Neural crest cell (in vitro differentiated cells): ENCODE measurements at regions not wholly inside any gene's neighbourhood (a gene's known extent, or its start where the extent isn't known, plus 50 kb on each side); places are given as distances from the start of the nearest gene placed in this dataset.

Experiments
- DNase-seq: peaks from one replicate; pipeline ENCODE4 v3.0.0; 2021; ENCODE audit warnings: low read depth, mixed read lengths, low spot score
- H3K27ac Mint-ChIP-seq: one replicate; pipeline ENCODE4 v1.8.0; 2021; ENCODE audit warnings: mild to moderate bottlenecking, mixed read lengths; ENCODE audit not compliant: unreplicated experiment
- H3K27me3 Mint-ChIP-seq: 2 replicates; pipeline ENCODE4 v1.8.0; 2021; ENCODE audit warnings: low read depth, mild to moderate bottlenecking, mixed read lengths
- H3K36me3 Mint-ChIP-seq: 2 replicates; pipeline ENCODE4 v1.8.0; 2021; ENCODE audit warnings: low read depth, mild to moderate bottlenecking, mixed read lengths
- H3K4me1 Mint-ChIP-seq: 2 replicates; pipeline ENCODE4 v1.8.0; 2021; ENCODE audit warnings: mixed read lengths
- H3K4me3 Mint-ChIP-seq: one replicate; pipeline ENCODE4 v1.8.0; 2021; ENCODE audit warnings: mild to moderate bottlenecking, mixed read lengths
- H3K9me3 Mint-ChIP-seq: 2 replicates; pipeline ENCODE4 v1.8.0; 2021; ENCODE audit warnings: mixed read lengths
- CTCF ChIP-seq: fragments of 200-600 bp; sonication (generic); conservative IDR thresholded peaks from 2 replicates; pipeline ENCODE4 v1.5.0; 2021; ENCODE audit warnings: antibody characterized with exemption, mild to moderate bottlenecking

DNA sequence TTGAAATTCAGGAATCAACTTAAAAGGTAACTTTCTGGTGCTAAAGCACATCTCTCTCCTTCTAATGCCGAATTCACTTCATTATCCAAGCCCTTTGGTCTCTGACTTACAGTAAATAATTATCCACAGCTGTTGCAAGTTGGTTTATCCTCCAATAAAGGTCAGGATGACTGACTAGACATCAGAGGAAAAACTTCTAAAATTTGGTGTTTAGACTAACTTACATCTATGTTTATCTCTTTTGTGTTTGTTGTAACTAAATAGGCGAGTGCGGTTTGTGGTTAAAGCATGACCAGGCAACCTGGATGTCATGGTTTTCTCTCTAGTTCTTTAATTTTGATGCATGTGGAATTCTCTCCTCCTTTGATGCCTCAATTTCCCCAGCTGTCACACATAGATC lies 237.4 kb upstream of the LRTM1 start:
- no peak overlapping the region for H3K27ac Mint-ChIP-seq
- H3K9me3 Mint-ChIP-seq, result peaks cover 9% of the 10 kb centered on the region
- no peak overlapping the region for H3K4me3 Mint-ChIP-seq
- no peak for TF ChIP-seq CTCF
- H3K4me1 Mint-ChIP-seq, result peaks cover 16% of the 10 kb centered on the region
- no peak for DNase-seq
- H3K27me3 Mint-ChIP-seq, result no peaks in the 10 kb centered on the region
- H3K36me3 Mint-ChIP-seq, result no peaks in the 10 kb centered on the region

DNA sequence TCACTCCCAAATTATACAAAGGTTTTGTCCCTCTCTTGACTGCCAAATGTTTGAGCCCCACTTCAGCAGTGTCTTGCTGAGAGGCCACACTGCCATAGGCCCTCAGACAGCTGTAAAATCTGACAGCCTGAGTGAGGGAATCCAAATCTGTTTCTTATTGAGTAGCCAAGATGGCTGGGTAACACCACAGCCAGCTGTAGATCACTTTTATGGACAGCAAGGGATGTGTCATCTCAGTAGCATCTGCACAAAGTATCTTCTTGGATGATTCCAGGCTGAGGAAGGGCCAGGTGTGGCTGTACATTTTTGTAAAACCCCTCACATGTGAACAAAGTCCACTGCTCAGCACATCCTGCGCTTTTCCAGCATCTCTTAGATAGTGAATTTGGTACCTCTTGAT lies 237.0 kb upstream of the LRTM1 start:
- H3K36me3 Mint-ChIP-seq, result no peaks in the 10 kb centered on the region
- H3K4me1 Mint-ChIP-seq, result peaks cover 12% of the 10 kb centered on the region
- no peak for DNase-seq
- H3K27ac Mint-ChIP-seq, result no peak overlapping the region
- H3K27me3 Mint-ChIP-seq, result no peaks in the 10 kb centered on the region
- no peak overlapping the region for H3K4me3 Mint-ChIP-seq
- H3K9me3 Mint-ChIP-seq, result peaks cover 9% of the 10 kb centered on the region
- no peak for TF ChIP-seq CTCF

DNA sequence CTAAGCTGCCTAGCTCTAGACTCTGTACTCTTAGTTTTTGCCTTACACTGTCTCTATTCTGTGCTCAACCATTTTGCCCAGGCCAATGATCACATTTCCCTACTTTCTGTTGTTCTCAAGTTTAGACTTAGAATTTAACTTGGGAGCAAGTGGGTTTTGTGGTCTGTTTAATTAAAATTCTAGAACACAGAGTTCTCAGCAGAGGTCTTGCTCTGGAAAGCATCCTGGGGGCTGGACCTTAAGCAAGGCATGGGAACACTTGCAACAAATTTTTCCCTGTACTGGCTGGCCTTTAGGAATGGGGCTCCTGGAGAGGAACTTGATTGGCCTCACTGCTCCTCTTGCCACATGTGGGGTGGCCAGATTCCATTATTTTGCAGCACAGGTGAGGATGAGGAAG lies 236.3 kb upstream of the LRTM1 start:
- TF ChIP-seq CTCF, result no peak
- H3K4me1 Mint-ChIP-seq, result peaks cover 11% of the 10 kb centered on the region
- peaks cover 12% of the 10 kb centered on the region for H3K9me3 Mint-ChIP-seq
- no peak overlapping the region for H3K27ac Mint-ChIP-seq
- H3K4me3 Mint-ChIP-seq, result no peak overlapping the region
- DNase-seq, result no peak
- H3K27me3 Mint-ChIP-seq, result no peaks in the 10 kb centered on the region
- no peaks in the 10 kb centered on the region for H3K36me3 Mint-ChIP-seq

DNA sequence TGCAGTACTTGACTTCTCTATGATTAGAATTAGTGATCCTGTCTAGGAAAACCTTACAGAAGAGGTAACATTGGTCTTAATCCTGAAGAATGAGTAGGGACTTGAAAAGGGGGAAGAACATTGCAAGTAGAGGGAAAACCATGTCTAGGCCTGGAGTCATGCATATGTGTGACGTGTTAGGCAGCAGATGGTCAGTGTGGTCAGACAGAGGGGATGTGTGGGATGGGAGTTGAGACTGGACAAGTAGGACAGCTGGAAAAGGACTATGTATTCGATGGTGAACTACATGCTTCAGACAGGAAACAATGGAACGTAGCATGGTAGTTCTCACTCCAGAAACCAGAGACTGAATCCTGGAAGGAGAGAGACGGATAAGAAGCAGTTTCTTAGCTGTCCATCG lies 235.6 kb upstream of the LRTM1 start:
- no peak for TF ChIP-seq CTCF
- H3K9me3 Mint-ChIP-seq, result peaks cover 12% of the 10 kb centered on the region
- no peak overlapping the region for H3K4me3 Mint-ChIP-seq
- peaks cover 11% of the 10 kb centered on the region for H3K4me1 Mint-ChIP-seq
- no peak overlapping the region for H3K27ac Mint-ChIP-seq
- no peak for DNase-seq
- H3K36me3 Mint-ChIP-seq, result no peaks in the 10 kb centered on the region
- no peaks in the 10 kb centered on the region for H3K27me3 Mint-ChIP-seq

DNA sequence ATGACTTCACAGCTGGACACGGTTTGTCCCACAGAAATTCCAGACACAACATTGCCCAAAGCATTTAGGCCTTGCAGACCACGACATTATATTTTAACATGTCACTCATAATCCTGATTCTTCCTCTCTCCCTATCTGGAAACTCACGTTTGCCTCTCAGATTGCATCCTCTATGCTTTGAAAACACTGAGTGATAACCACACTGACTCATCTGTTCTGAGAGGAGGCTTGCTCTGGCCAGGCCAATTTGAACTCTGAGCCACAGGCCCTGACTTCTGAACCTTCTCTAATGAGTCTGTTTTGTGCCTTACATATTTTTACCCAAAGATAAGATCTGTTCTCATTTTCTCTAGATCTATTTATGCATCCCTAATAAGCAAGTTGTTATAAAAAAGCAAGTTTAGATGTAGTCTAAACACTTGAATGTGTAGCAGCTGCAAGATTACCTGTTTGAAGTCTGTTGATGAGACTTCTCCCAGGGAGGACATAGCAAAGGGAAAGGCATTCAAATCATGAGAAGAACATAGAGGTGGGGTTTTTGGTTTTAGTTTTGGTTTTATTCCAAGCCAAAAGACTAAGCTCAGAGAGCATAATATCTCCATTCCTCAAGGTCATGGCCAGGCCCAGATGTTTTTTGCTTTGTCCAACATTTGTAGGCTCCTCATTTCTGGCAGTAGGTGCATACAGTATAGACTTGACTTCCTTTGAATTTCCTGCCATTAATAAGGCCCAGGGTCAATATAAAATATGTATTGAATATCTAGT lies 234.4 kb upstream of the LRTM1 start:
- no peaks in the 10 kb centered on the region for H3K27me3 Mint-ChIP-seq
- no peak overlapping the region for H3K27ac Mint-ChIP-seq
- no peak for TF ChIP-seq CTCF
- H3K4me3 Mint-ChIP-seq, result no peak overlapping the region
- peaks cover 11% of the 10 kb centered on the region for H3K4me1 Mint-ChIP-seq
- H3K36me3 Mint-ChIP-seq, result no peaks in the 10 kb centered on the region
- H3K9me3 Mint-ChIP-seq, result peaks cover 9% of the 10 kb centered on the region
- DNase-seq, result no peak
